K562 (cell line): ENCODE measurements at regions not wholly inside any gene's neighbourhood (a gene's known extent, or its start where the extent isn't known, plus 50 kb on each side); places are given as distances from the start of the nearest gene placed in this dataset.

Source experiments
- ATAC-seq: fragments of 200-7000 bp; cut with Tn5 transposase; 3 replicates; pipeline ENCODE4 v1.9.1; 2020; ENCODE audit warnings: moderate library complexity
- BruUV-seq: library from RNA; stranded (reverse); fragments of 400-500 nt; replicated peaks from 2 replicates; lab custom pipeline; 2021; lab: Mats Ljungman, UMichigan
- CTCF ChIA-PET: fragments of 300-600 bp; formaldehyde crosslinking; extraction: SDS; loops from one replicate; lab custom pipeline; 2021; ENCODE audit warnings: low intra/inter-chr PET ratio; lab: Yijun Ruan, JAX
- POLR2A ChIA-PET: fragments of 300-600, 350-650 bp; sonication (Branson Sonifier 250); formaldehyde crosslinking; extraction: SDS; loops from one replicate; lab custom pipeline; 2021; ENCODE audit warnings: antibody characterized with exemption, inconsistent platforms; lab: Yijun Ruan, JAX
- DNase-seq, 4 experiments: peaks; one replicate each; pipeline versions ENCODE4 v3.0.0 to v3.0.0-alpha.2; 2011 to 2018; ENCODE audit warnings: low spot score in 3 of 4, mixed read lengths in 3 of 4; ENCODE audit errors: extremely low read depth in 1 of 4
- FAIRE-seq: peaks from 2 replicates; lab custom pipeline; 2011; peaks lifted over from hg19 to GRCh38; lab: Jason Lieb, UNC
- H2AFZ ChIP-seq: 2 replicates; pipeline ENCODE4 v1.6.0; 2011; ENCODE audit warnings: low read depth, low read length, control low read depth, inconsistent platforms
- H3K27ac ChIP-seq: fragments of 200-600 bp; 3 replicates; pipeline ENCODE4 v1.8.0; 2011; ENCODE audit warnings: low read depth, mild to moderate bottlenecking, control low read depth, inconsistent platforms, low read length, moderate library complexity, mixed read lengths; ENCODE audit errors: extremely low read depth
- H3K27me3 ChIP-seq, 2 experiments: fragments of 300-600 bp in 1 of 2; 2 replicates in 1 of 2; 3 replicates in 1 of 2; pipeline versions ENCODE4 v1.6.0 to v1.8.0; 2011; ENCODE audit warnings: inconsistent platforms in 2 of 2, low read length in 2 of 2, mild to moderate bottlenecking in 1 of 2, mixed read lengths in 1 of 2, moderate library complexity in 1 of 2; ENCODE audit not compliant: control insufficient read depth in 2 of 2, insufficient read depth in 2 of 2
- H3K36me3 ChIP-seq: fragments of 300-600 bp; 3 replicates; pipeline ENCODE4 v1.8.0; 2011; ENCODE audit warnings: mild to moderate bottlenecking, low read length, inconsistent platforms; ENCODE audit not compliant: control insufficient read depth, insufficient read depth
- H3K4me1 ChIP-seq, 2 experiments: fragments of 200-600 bp in 1 of 2; replicated peaks in 1 of 2; 2 replicates in 1 of 2; 3 replicates in 1 of 2; pipeline versions ENCODE4 v1.5.1 to v1.8.0; 2011; ENCODE audit warnings: inconsistent platforms in 2 of 2, low read length in 2 of 2, mild to moderate bottlenecking in 1 of 2, mixed read lengths in 1 of 2, moderate library complexity in 1 of 2; ENCODE audit not compliant: control insufficient read depth in 2 of 2, insufficient read depth in 2 of 2
- H3K4me2 ChIP-seq: 2 replicates; pipeline ENCODE4 v1.6.1; 2011; ENCODE audit warnings: low read length, control low read depth, inconsistent platforms, mixed read lengths; ENCODE audit not compliant: insufficient read depth
- H3K4me3 ChIP-seq: fragments of 200-600 bp; sonication (generic), shearing (Covaris generic); 2 replicates; pipeline ENCODE4 v1.5.1; 2016; ENCODE audit warnings: control low read depth, inconsistent platforms
- H3K79me2 ChIP-seq: fragments of 200-600 bp; 3 replicates; pipeline ENCODE4 v1.8.0; 2011; ENCODE audit warnings: low read length, inconsistent platforms; ENCODE audit not compliant: control insufficient read depth, insufficient read depth
- H3K9ac ChIP-seq, 2 experiments: 2 replicates each; pipeline versions ENCODE4 v1.6.0 to v1.6.1; 2011; ENCODE audit warnings: low read depth in 2 of 2, low read length in 2 of 2, control low read depth in 1 of 2, inconsistent platforms in 1 of 2, mild to moderate bottlenecking in 1 of 2, mixed read lengths in 1 of 2; ENCODE audit not compliant: insufficient read depth in 1 of 2
- H3K9me1 ChIP-seq: one replicate; pipeline ENCODE4 v1.6.0; 2011; ENCODE audit warnings: inconsistent platforms, mild to moderate bottlenecking, low read length, moderate library complexity; ENCODE audit not compliant: control insufficient read depth, insufficient read depth
- H3K9me3 ChIP-seq: replicated peaks from 2 replicates; pipeline ENCODE4 v1.5.1; 2011; ENCODE audit warnings: low read depth, low read length, inconsistent platforms; ENCODE audit not compliant: control insufficient read depth, insufficient read depth
- H4K20me1 ChIP-seq: replicated peaks from 2 replicates; pipeline ENCODE4 v1.6.1; 2011; ENCODE audit warnings: low read length, inconsistent platforms, mixed read lengths; ENCODE audit not compliant: control insufficient read depth, insufficient read depth
- CC2D1A ChIP-seq: fragments of 450-650 bp; IDR thresholded peaks from 2 replicates; pipeline ENCODE4 v1.6.1; 2017; ENCODE audit warnings: mild to moderate bottlenecking
- GATAD2A ChIP-seq: fragments of 450-650 bp; IDR thresholded peaks from 2 replicates; pipeline ENCODE4 v1.6.1; 2017
- RHOXF2B ChIP-seq: fragments of 250-450 bp; sonication (Bioruptor Pico); conservative IDR thresholded peaks from 2 replicates; pipeline ENCODE4 v1.5.1; 2021
- ZKSCAN8 ChIP-seq: fragments of 200-800 bp; sonication (Bioruptor generic); IDR thresholded peaks from 2 replicates; pipeline ENCODE4 v1.6.1; 2016; ENCODE audit warnings: missing genetic modification characterization, missing compliant biosample characterization
- ZNF324 ChIP-seq: fragments of 250-450 bp; sonication (Bioruptor Pico); IDR thresholded peaks from 2 replicates; pipeline ENCODE4 v1.4.0; 2020; ENCODE audit warnings: mild to moderate bottlenecking
- ZNF644 ChIP-seq: fragments of 200-800 bp; sonication (Bioruptor generic); IDR thresholded peaks from 2 replicates; pipeline ENCODE4 v1.6.1; 2016; ENCODE audit warnings: low read depth, missing genetic modification characterization, missing compliant biosample characterization
- WGBS: fragments of 100-300 bp; shearing (Covaris generic); methylation state at CpG from one replicate; pipeline ENCODE4 v1.1.6; 2016; ENCODE audit warnings: low coverage, mixed read lengths; ENCODE audit not compliant: insufficient coverage; ENCODE audit errors: missing lambda C conversion rate; 5-methylcytosine and 5-hydroxymethylcytosine counted together
- in situ Hi-C: fragments of 300-500 bp; cut with MboI; formaldehyde crosslinking; loops from 4 replicates; pipeline ENCODE4 v1.15.0; 2018; ENCODE audit warnings: inconsistent platforms, mixed read lengths
- intact Hi-C: fragments of 100-400 bp; cut with micrococcal nuclease; formaldehyde crosslinking; loops from 2 replicates; pipeline ENCODE4 v1.14.2; 2022
- TF ChIP-seq, protein P1 (sequence below): fragments of 450-650 bp; IDR thresholded peaks from 2 replicates; pipeline ENCODE4 v1.6.1; 2016; ENCODE audit warnings: mild to moderate bottlenecking, moderate library complexity
- TF ChIP-seq, protein P2 (sequence below): fragments of 250-450 bp; sonication (Bioruptor Pico); IDR thresholded peaks from 2 replicates; pipeline ENCODE4 v1.4.0; 2020
- TF ChIP-seq, protein P3 (sequence below): fragments of 450-650 bp; IDR thresholded peaks from 2 replicates; pipeline ENCODE4 v1.7.1; 2018; ENCODE audit warnings: mild to moderate bottlenecking, low read depth; ENCODE audit not compliant: partially characterized antibody

DNA sequence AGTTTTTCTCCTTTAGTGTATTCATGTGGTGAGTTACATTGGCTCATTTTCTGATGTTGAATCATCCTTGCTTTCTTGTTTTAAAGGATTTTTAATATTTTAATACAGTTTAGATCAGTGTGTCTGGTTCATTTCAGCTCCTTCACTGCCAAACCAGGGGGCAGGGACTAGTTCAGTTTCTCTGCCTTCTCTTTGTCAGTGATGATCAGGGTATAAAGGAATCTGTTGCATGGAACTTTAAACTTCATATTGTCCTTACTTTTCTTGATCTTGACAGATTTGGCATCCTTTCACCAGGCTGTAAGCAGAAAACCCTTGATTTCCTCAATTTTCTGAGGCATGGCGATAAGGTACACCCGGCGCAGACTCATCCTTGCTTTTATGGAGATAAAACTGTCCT is 149.4 kb downstream of the KDR start:
- intact Hi-C loops (no loop called here), in situ Hi-C loops (no loop called here)
- POLR2A ChIA-PET, result no interaction called here
- no peak for TF ChIP-seq RHOXF2B (CRISPR knock-in tag)
- TF ChIP-seq, protein P1, sequence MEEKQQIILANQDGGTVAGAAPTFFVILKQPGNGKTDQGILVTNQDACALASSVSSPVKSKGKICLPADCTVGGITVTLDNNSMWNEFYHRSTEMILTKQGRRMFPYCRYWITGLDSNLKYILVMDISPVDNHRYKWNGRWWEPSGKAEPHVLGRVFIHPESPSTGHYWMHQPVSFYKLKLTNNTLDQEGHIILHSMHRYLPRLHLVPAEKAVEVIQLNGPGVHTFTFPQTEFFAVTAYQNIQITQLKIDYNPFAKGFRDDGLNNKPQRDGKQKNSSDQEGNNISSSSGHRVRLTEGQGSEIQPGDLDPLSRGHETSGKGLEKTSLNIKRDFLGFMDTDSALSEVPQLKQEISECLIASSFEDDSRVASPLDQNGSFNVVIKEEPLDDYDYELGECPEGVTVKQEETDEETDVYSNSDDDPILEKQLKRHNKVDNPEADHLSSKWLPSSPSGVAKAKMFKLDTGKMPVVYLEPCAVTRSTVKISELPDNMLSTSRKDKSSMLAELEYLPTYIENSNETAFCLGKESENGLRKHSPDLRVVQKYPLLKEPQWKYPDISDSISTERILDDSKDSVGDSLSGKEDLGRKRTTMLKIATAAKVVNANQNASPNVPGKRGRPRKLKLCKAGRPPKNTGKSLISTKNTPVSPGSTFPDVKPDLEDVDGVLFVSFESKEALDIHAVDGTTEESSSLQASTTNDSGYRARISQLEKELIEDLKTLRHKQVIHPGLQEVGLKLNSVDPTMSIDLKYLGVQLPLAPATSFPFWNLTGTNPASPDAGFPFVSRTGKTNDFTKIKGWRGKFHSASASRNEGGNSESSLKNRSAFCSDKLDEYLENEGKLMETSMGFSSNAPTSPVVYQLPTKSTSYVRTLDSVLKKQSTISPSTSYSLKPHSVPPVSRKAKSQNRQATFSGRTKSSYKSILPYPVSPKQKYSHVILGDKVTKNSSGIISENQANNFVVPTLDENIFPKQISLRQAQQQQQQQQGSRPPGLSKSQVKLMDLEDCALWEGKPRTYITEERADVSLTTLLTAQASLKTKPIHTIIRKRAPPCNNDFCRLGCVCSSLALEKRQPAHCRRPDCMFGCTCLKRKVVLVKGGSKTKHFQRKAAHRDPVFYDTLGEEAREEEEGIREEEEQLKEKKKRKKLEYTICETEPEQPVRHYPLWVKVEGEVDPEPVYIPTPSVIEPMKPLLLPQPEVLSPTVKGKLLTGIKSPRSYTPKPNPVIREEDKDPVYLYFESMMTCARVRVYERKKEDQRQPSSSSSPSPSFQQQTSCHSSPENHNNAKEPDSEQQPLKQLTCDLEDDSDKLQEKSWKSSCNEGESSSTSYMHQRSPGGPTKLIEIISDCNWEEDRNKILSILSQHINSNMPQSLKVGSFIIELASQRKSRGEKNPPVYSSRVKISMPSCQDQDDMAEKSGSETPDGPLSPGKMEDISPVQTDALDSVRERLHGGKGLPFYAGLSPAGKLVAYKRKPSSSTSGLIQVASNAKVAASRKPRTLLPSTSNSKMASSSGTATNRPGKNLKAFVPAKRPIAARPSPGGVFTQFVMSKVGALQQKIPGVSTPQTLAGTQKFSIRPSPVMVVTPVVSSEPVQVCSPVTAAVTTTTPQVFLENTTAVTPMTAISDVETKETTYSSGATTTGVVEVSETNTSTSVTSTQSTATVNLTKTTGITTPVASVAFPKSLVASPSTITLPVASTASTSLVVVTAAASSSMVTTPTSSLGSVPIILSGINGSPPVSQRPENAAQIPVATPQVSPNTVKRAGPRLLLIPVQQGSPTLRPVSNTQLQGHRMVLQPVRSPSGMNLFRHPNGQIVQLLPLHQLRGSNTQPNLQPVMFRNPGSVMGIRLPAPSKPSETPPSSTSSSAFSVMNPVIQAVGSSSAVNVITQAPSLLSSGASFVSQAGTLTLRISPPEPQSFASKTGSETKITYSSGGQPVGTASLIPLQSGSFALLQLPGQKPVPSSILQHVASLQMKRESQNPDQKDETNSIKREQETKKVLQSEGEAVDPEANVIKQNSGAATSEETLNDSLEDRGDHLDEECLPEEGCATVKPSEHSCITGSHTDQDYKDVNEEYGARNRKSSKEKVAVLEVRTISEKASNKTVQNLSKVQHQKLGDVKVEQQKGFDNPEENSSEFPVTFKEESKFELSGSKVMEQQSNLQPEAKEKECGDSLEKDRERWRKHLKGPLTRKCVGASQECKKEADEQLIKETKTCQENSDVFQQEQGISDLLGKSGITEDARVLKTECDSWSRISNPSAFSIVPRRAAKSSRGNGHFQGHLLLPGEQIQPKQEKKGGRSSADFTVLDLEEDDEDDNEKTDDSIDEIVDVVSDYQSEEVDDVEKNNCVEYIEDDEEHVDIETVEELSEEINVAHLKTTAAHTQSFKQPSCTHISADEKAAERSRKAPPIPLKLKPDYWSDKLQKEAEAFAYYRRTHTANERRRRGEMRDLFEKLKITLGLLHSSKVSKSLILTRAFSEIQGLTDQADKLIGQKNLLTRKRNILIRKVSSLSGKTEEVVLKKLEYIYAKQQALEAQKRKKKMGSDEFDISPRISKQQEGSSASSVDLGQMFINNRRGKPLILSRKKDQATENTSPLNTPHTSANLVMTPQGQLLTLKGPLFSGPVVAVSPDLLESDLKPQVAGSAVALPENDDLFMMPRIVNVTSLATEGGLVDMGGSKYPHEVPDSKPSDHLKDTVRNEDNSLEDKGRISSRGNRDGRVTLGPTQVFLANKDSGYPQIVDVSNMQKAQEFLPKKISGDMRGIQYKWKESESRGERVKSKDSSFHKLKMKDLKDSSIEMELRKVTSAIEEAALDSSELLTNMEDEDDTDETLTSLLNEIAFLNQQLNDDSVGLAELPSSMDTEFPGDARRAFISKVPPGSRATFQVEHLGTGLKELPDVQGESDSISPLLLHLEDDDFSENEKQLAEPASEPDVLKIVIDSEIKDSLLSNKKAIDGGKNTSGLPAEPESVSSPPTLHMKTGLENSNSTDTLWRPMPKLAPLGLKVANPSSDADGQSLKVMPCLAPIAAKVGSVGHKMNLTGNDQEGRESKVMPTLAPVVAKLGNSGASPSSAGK, result no peak
- TF ChIP-seq, protein P2, sequence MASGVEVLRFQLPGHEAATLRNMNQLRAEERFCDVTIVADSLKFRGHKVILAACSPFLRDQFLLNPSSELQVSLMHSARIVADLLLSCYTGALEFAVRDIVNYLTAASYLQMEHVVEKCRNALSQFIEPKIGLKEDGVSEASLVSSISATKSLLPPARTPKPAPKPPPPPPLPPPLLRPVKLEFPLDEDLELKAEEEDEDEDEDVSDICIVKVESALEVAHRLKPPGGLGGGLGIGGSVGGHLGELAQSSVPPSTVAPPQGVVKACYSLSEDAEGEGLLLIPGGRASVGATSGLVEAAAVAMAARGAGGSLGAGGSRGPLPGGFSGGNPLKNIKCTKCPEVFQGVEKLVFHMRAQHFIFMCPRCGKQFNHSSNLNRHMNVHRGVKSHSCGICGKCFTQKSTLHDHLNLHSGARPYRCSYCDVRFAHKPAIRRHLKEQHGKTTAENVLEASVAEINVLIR (CRISPR knock-in tag), result no peak
- TF ChIP-seq, protein P3, sequence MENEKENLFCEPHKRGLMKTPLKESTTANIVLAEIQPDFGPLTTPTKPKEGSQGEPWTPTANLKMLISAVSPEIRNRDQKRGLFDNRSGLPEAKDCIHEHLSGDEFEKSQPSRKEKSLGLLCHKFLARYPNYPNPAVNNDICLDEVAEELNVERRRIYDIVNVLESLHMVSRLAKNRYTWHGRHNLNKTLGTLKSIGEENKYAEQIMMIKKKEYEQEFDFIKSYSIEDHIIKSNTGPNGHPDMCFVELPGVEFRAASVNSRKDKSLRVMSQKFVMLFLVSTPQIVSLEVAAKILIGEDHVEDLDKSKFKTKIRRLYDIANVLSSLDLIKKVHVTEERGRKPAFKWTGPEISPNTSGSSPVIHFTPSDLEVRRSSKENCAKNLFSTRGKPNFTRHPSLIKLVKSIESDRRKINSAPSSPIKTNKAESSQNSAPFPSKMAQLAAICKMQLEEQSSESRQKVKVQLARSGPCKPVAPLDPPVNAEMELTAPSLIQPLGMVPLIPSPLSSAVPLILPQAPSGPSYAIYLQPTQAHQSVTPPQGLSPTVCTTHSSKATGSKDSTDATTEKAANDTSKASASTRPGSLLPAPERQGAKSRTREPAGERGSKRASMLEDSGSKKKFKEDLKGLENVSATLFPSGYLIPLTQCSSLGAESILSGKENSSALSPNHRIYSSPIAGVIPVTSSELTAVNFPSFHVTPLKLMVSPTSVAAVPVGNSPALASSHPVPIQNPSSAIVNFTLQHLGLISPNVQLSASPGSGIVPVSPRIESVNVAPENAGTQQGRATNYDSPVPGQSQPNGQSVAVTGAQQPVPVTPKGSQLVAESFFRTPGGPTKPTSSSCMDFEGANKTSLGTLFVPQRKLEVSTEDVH, result no peak
- no peak for TF ChIP-seq ZNF324 (CRISPR knock-in tag)
- TF ChIP-seq ZKSCAN8 (CRISPR knock-in tag), result no peak
- no peak for TF ChIP-seq CC2D1A
- TF ChIP-seq GATAD2A, result no peak
- no peak for TF ChIP-seq ZNF644 (tag)

More for the DNA sequence above, 149.4 kb downstream of the KDR start:
- H3K4me3 ChIP-seq, result no peak overlapping the region
- CTCF ChIA-PET, result no interaction called here
- no peaks in the 10 kb centered on the region for H4K20me1 ChIP-seq
- H2AFZ ChIP-seq, result no peak overlapping the region
- no peak overlapping the region for H3K9ac ChIP-seq
- no peaks in the 10 kb centered on the region for H3K9me3 ChIP-seq
- FAIRE-seq (no peak), DNase-seq (no peak), ATAC-seq (no peak)
- H3K4me2 ChIP-seq, result no peak overlapping the region
- WGBS, result 0% methylated on average over 3 of the region's 3 CpGs
- H3K36me3 ChIP-seq, result no peaks in the 10 kb centered on the region
- H3K27me3 ChIP-seq, result no peaks in the 10 kb centered on the region
- H3K4me1 ChIP-seq, result no peaks in the 10 kb centered on the region
- H3K27ac ChIP-seq, result no peak overlapping the region
- BruUV-seq, result no TSS peak
- no peaks in the 10 kb centered on the region for H3K79me2 ChIP-seq
- no peaks in the 10 kb centered on the region for H3K9me1 ChIP-seq
